Liver (tissue), 8 donors: ENCODE measurements at regions not wholly inside any gene's neighbourhood (a gene's known extent, or its start where the extent isn't known, plus 50 kb on each side); places are given as distances from the start of the nearest gene placed in this dataset.

ENCODE experiments used
- DNase-seq: peaks from one replicate; pipeline ENCODE4 v3.0.0-alpha.2; 2017; ENCODE audit warnings: low spot score
- H3K27ac ChIP-seq, 2 donors: one replicate each; pipeline ENCODE4 v1.7.0; 2013; ENCODE audit warnings: inconsistent platforms in 2 of 2, low read length in 2 of 2, control low read depth in 1 of 2, low read depth in 1 of 2, mild to moderate bottlenecking in 1 of 2
- H3K27me3 ChIP-seq, 4 donors: one replicate each; pipeline versions ENCODE4 v1.6.1 to v1.7.0; 2013; ENCODE audit warnings: low read length in 3 of 4, inconsistent platforms in 1 of 4, mild to moderate bottlenecking in 1 of 4, moderate library complexity in 1 of 4; ENCODE audit not compliant: control insufficient read depth in 4 of 4, insufficient read depth in 4 of 4
- H3K36me3 ChIP-seq, 4 donors: one replicate each; pipeline versions ENCODE4 v1.6.1 to v1.7.0; 2013; ENCODE audit warnings: low read length in 3 of 4, mild to moderate bottlenecking in 3 of 4, low read depth in 1 of 4, moderate library complexity in 1 of 4; ENCODE audit not compliant: control insufficient read depth in 4 of 4, insufficient read depth in 3 of 4
- H3K4me1 ChIP-seq, 4 donors: one replicate each; pipeline versions ENCODE4 v1.6.1 to v1.7.0; 2013; ENCODE audit warnings: low read length in 3 of 4, mild to moderate bottlenecking in 3 of 4, moderate library complexity in 1 of 4; ENCODE audit not compliant: control insufficient read depth in 4 of 4, insufficient read depth in 4 of 4
- H3K4me3 ChIP-seq, 3 donors: one replicate each; pipeline versions ENCODE4 v1.6.1 to v1.7.0; 2013; ENCODE audit warnings: low read length in 3 of 3, control low read depth in 1 of 3, low read depth in 1 of 3, mild to moderate bottlenecking in 1 of 3
- H3K9ac ChIP-seq, 2 donors: one replicate each; pipeline ENCODE4 v1.7.0; 2013; ENCODE audit warnings: low read length in 2 of 2, mild to moderate bottlenecking in 2 of 2, moderate library complexity in 2 of 2, control low read depth in 1 of 2, low read depth in 1 of 2
- H3K9me3 ChIP-seq, 4 donors: one replicate each; pipeline versions ENCODE4 v1.6.1 to v1.7.0; 2013; ENCODE audit warnings: low read length in 3 of 4; ENCODE audit not compliant: control insufficient read depth in 4 of 4
- ATF3 ChIP-seq: IDR thresholded peaks from 2 replicates; pipeline ENCODE4 v1.6.1; 2016; ENCODE audit warnings: antibody characterized with exemption
- CTCF ChIP-seq: fragments of 150-350 bp; IDR thresholded peaks from 2 replicates; pipeline ENCODE4 v1.5.1; 2017; ENCODE audit warnings: improper control_type of control experiment, low read depth, low read length; ENCODE audit not compliant: missing input control
- EGR1 ChIP-seq, 2 donors: IDR thresholded peaks; 2 replicates each; pipeline ENCODE4 v1.6.1; 2016 to 2018; ENCODE audit warnings: antibody characterized with exemption in 2 of 2, low read depth in 2 of 2
- FOXA1 ChIP-seq: IDR thresholded peaks from 2 replicates; pipeline ENCODE4 v1.6.1; 2016; ENCODE audit warnings: antibody characterized with exemption
- HNF4G ChIP-seq: IDR thresholded peaks from 2 replicates; pipeline ENCODE4 v1.6.1; 2016; ENCODE audit warnings: antibody characterized with exemption
- RAD21 ChIP-seq, 2 donors: IDR thresholded peaks; 2 replicates each; pipeline ENCODE4 v1.6.1; 2016; ENCODE audit warnings: antibody characterized with exemption in 2 of 2, mild to moderate bottlenecking in 2 of 2
- RXRA ChIP-seq, 2 donors: IDR thresholded peaks; 2 replicates each; pipeline ENCODE4 v1.6.1; 2017 to 2018; ENCODE audit warnings: antibody characterized with exemption in 2 of 2, mild to moderate bottlenecking in 1 of 2
- TAF1 ChIP-seq: conservative IDR thresholded peaks from 2 replicates; pipeline ENCODE4 v1.6.1; 2016; ENCODE audit warnings: antibody characterized with exemption, mild to moderate bottlenecking
- ZBTB33 ChIP-seq: IDR thresholded peaks from 2 replicates; pipeline ENCODE4 v1.6.1; 2016; ENCODE audit warnings: antibody characterized with exemption
- WGBS: extraction: QIAGEN DNeasy Blood & Tissue Kit; methylation state at CpG from one replicate; pipeline ENCODE4 v1.1.7; 2013; 5-methylcytosine and 5-hydroxymethylcytosine counted together
- donor health status: healthy.
- donor health status: healthy.
- donor health status: healthy.
- donor health status: healthy.
- donor health status: healthy.

- TF ChIP-seq CTCF, result no peak
- peak; percentile 66 for TF ChIP-seq HNF4G
Measured at GRCh38 chr14:81986005-81986404, 452.4 kb upstream of the SEL1L start (continued).

GRCh38 chr14:81989211-81989610 lies 455.6 kb upstream of the SEL1L start:
- Histone ChIP-seq H3K9ac (no peak overlapping the region), H3K9me3 (no peaks in the 10 kb centered on the region), H3K27ac (no peak overlapping the region), H3K4me3 (no peak overlapping the region), H3K27me3 (no peaks in the 10 kb centered on the region), H3K36me3 (no peaks in the 10 kb centered on the region), H3K4me1 (peaks cover 0 to 4% (median 0%) of the 10 kb centered on the region in 4 donors)
- no peak for TF ChIP-seq RAD21 (IDR thresholded peaks at IDR 0.05)
- no peak for TF ChIP-seq FOXA1
- no peak for TF ChIP-seq RXRA (IDR thresholded peaks at IDR 0.05)
- TF ChIP-seq CTCF, result no peak
- no peak for TF ChIP-seq TAF1
- TF ChIP-seq ATF3, result no peak
- TF ChIP-seq EGR1 (IDR thresholded peaks at IDR 0.05; ENCODE audit: low read depth in 2 of 2), result no peak
- TF ChIP-seq ZBTB33, result no peak
- no peak for DNase-seq
- WGBS, result 82% methylated on average over 3 of the region's 3 CpGs

GRCh38 chr14:81990312-81990761 lies 456.7 kb upstream of the SEL1L start:
- H3K9me3 ChIP-seq, result no peaks in the 10 kb centered on the region
- peaks cover 0 to 4% (median 0%) of the 10 kb centered on the region in 4 donors for H3K4me1 ChIP-seq
- no peak overlapping the region for H3K4me3 ChIP-seq
- no peak overlapping the region for H3K9ac ChIP-seq
- TF ChIP-seq RAD21 (IDR thresholded peaks at IDR 0.05), result peak; percentile 98 to 99
- no peak for TF ChIP-seq FOXA1
- TF ChIP-seq ATF3, result no peak
- peak; percentile 92 for TF ChIP-seq CTCF
- H3K27ac ChIP-seq, result no peak overlapping the region
- no peaks in the 10 kb centered on the region for H3K36me3 ChIP-seq
- 18% methylated on average over 7 of the region's 7 CpGs for WGBS
- DNase-seq, result peak; percentile 58
- H3K27me3 ChIP-seq, result no peaks in the 10 kb centered on the region
